Lung (tissue), 11 donors: ENCODE measurements at regions not wholly inside any gene's neighbourhood (a gene's known extent, or its start where the extent isn't known, plus 50 kb on each side); places are given as distances from the start of the nearest gene placed in this dataset.

Experiments used
- ATAC-seq: fragments of 200-7000 bp; cut with Tn5 transposase; one replicate; pipeline ENCODE4 v1.9.1; 2020; ENCODE audit warnings: moderate number of reproducible peaks; ENCODE audit not compliant: insufficient read depth, low FRiP score
- DNase-seq, 3 donors: peaks; one replicate each; pipeline ENCODE4 v3.0.0-alpha.2; 2013 to 2017
- H3K27ac ChIP-seq, 2 donors: one replicate each; pipeline ENCODE4 v1.5.1; 2013; ENCODE audit warnings: mild to moderate bottlenecking in 2 of 2, moderate library complexity in 2 of 2, control low read depth in 1 of 2, inconsistent platforms in 1 of 2, low read depth in 1 of 2, low read length in 1 of 2
- H3K27me3 ChIP-seq, 3 donors: one replicate each; pipeline ENCODE4 v1.5.1; 2013; ENCODE audit warnings: low read length in 2 of 3; ENCODE audit not compliant: control insufficient read depth in 3 of 3, insufficient read depth in 3 of 3
- H3K36me3 ChIP-seq, 4 donors: one replicate each; pipeline ENCODE4 v1.5.1; 2013; ENCODE audit warnings: low read length in 4 of 4, mild to moderate bottlenecking in 1 of 4, moderate library complexity in 1 of 4; ENCODE audit not compliant: control insufficient read depth in 4 of 4, insufficient read depth in 4 of 4
- H3K4me1 ChIP-seq, 5 donors: one replicate each; pipeline ENCODE4 v1.5.1; 2013; ENCODE audit warnings: low read length in 5 of 5, mild to moderate bottlenecking in 2 of 5, moderate library complexity in 1 of 5; ENCODE audit not compliant: control insufficient read depth in 5 of 5, insufficient read depth in 5 of 5
- H3K4me3 ChIP-seq: one replicate; pipeline ENCODE4 v1.5.1; 2013; ENCODE audit warnings: mild to moderate bottlenecking, control low read depth, moderate library complexity
- H3K9ac ChIP-seq, 2 donors: one replicate each; pipeline ENCODE4 v1.5.1; 2013; ENCODE audit warnings: low read length in 2 of 2, control low read depth in 1 of 2; ENCODE audit not compliant: insufficient read depth in 1 of 2
- H3K9me3 ChIP-seq, 4 donors: one replicate each; pipeline ENCODE4 v1.5.1; 2013; ENCODE audit warnings: low read length in 3 of 4, mild to moderate bottlenecking in 1 of 4, moderate library complexity in 1 of 4; ENCODE audit not compliant: control insufficient read depth in 4 of 4, insufficient read depth in 3 of 4
- WGBS, 2 donors: extraction: QIAGEN DNeasy Blood & Tissue Kit; methylation state at CpG; one replicate each; pipeline ENCODE4 v1.1.7; 2013; 5-methylcytosine and 5-hydroxymethylcytosine counted together
- TF ChIP-seq, protein P1 (sequence below): IDR thresholded peaks from 2 replicates; pipeline ENCODE4 v1.5.1; 2012; ENCODE audit warnings: mild to moderate bottlenecking; ENCODE audit errors: control extremely low read depth, extremely low read depth
- donor health status: control.
- donor health status: control.
- donor health status: Bipolar disorder and iron deficiency.
- donor health status: healthy.
- donor health status: DM: yes; HTN: yes; CAD: no.

- Histone ChIP-seq H3K27ac (peak overlapping the region in 1 of 2 donors; percentile 15), H3K9me3 (no peaks in the 10 kb centered on the region), H3K4me1 (peaks cover 0 to 43% (median 27%) of the 10 kb centered on the region in 5 donors), H3K4me3 (no peak overlapping the region), H3K36me3 (no peaks in the 10 kb centered on the region), H3K9ac (no peak overlapping the region), H3K27me3 (no peaks in the 10 kb centered on the region)
- TF ChIP-seq, protein P1, sequence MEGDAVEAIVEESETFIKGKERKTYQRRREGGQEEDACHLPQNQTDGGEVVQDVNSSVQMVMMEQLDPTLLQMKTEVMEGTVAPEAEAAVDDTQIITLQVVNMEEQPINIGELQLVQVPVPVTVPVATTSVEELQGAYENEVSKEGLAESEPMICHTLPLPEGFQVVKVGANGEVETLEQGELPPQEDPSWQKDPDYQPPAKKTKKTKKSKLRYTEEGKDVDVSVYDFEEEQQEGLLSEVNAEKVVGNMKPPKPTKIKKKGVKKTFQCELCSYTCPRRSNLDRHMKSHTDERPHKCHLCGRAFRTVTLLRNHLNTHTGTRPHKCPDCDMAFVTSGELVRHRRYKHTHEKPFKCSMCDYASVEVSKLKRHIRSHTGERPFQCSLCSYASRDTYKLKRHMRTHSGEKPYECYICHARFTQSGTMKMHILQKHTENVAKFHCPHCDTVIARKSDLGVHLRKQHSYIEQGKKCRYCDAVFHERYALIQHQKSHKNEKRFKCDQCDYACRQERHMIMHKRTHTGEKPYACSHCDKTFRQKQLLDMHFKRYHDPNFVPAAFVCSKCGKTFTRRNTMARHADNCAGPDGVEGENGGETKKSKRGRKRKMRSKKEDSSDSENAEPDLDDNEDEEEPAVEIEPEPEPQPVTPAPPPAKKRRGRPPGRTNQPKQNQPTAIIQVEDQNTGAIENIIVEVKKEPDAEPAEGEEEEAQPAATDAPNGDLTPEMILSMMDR: no peak
- WGBS, 2 donors: 64 to 67% methylated on average over 17 of the region's 17 CpGs
- DNase-seq: peak; percentile 70 to 88 (median 73)
- peak; percentile 24 for ATAC-seq
These were observed 198.3 kb downstream of the OPA1 start for GRCh38 chr3:193791041-193792032.

- Histone ChIP-seq H3K9me3 (no peaks in the 10 kb centered on the region), H3K27me3 (no peaks in the 10 kb centered on the region), H3K9ac (no peak overlapping the region), H3K4me3 (no peak overlapping the region), H3K36me3 (no peaks in the 10 kb centered on the region), H3K27ac (no peak overlapping the region), H3K4me1 (peaks cover 0 to 31% (median 26%) of the 10 kb centered on the region in 5 donors)
- 94 to 96% methylated on average over 7 of the region's 7 CpGs for WGBS, 2 donors
- TF ChIP-seq, protein P1: no peak
- DNase-seq (no peak), ATAC-seq (no peak)
These were observed 200.1 kb downstream of the OPA1 start for GRCh38 chr3:193793123-193793522.

DNA sequence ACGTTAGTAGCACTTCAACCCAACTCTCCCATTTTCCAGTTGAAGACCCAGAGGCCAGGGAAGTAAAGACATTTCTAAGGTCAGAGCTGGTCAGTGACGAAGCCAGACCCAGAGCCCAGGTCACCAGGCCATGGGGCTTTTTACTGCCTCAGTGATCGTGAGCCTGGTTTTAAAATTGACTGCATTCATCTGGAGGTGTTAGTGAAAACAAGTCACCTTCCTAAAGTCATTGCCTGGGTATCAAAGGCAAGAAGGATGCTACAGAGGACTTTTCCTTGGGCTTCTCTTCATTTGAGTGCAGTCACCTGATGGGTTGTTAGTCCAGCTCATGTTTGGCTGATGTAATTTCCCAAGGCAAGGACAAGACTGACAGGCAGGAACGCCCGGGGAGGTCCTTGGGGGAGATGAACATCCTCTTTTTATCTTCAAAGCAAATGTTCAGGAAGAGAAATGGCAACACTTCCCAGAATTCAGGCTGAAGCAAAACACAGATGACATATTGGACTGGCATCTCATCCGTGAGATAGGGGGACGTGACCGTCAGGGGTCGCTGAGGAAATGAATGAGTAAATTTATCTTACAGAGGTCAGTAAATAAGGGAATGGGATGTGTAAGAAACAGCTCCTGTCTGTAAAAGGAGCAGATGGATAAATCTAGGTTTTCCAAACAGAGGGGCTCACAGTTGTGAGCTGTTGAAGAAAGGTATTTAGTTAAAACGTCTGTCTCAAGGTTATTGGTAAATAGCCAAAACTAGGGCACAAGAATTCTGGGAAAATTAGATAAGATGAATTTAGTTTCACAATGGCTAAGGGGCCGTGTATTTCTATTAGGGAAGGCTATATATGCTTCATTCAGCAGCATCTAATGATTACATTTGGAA, 201.2 kb downstream of the OPA1 start:
- peaks cover 0 to 20% (median 15%) of the 10 kb centered on the region in 5 donors for H3K4me1 ChIP-seq
- no peak overlapping the region for H3K27ac ChIP-seq
- H3K27me3 ChIP-seq: no peaks in the 10 kb centered on the region
- TF ChIP-seq, protein P1: no peak
- no peak for ATAC-seq
- peak; percentile 36 to 76 (median 63) for DNase-seq
- no peaks in the 10 kb centered on the region for H3K9me3 ChIP-seq
- H3K4me3 ChIP-seq: no peak overlapping the region
- no peaks in the 10 kb centered on the region for H3K36me3 ChIP-seq
- 38 to 45% methylated on average over 11 of the region's 11 CpGs for WGBS, 2 donors
- H3K9ac ChIP-seq: no peak overlapping the region
